Pancreas (tissue), 10 donors: ENCODE measurements at regions not wholly inside any gene's neighbourhood (a gene's known extent, or its start where the extent isn't known, plus 50 kb on each side); places are given as distances from the start of the nearest gene placed in this dataset.

ENCODE experiments used
- ATAC-seq, 4 donors: fragments of 200-7000 bp; cut with Tn5 transposase; one replicate each; pipeline versions ENCODE4 v1.8.0 to v1.9.1; 2020; ENCODE audit warnings: mild to moderate bottlenecking in 4 of 4, moderate library complexity in 4 of 4
- DNase-seq, 6 donors: peaks; one replicate each; pipeline ENCODE4 v3.0.0-alpha.2; 2020
- FAIRE-seq: peaks from 2 replicates; lab custom pipeline; 2012; peaks lifted over from hg19 to GRCh38; lab: Jason Lieb, UNC
- H3K27ac ChIP-seq, 4 donors: fragments of 200-600 bp; sonication (generic); 1 replicate in 3 of 4; 2 replicates in 1 of 4; pipeline versions ENCODE4 v1.5.0 to v1.8.0; 2020
- H3K27me3 ChIP-seq, 4 donors: fragments of 200-600 bp; one replicate each; pipeline ENCODE4 v1.8.0; 2021
- H3K36me3 ChIP-seq, 3 donors: fragments of 200-600 bp; sonication (generic) in 1 of 3; one replicate each; pipeline versions ENCODE4 v1.5.0 to v1.8.0; 2020 to 2021
- H3K4me1 ChIP-seq, 3 donors: fragments of 200-600 bp; one replicate each; pipeline ENCODE4 v1.8.0; 2021
- H3K4me3 ChIP-seq, 4 donors: fragments of 200-600 bp; sonication (generic) in 2 of 4; one replicate each; pipeline versions ENCODE4 v1.5.0 to v1.8.0; 2020 to 2021
- H3K9me3 ChIP-seq, 4 donors: fragments of 200-600 bp; one replicate each; pipeline ENCODE4 v1.8.0; 2021
- WGBS, 2 donors: extraction: QIAGEN DNeasy Blood & Tissue Kit; methylation state at CpG; one replicate each; pipeline ENCODE4 v1.1.7; 2013; 5-methylcytosine and 5-hydroxymethylcytosine counted together
- intact Hi-C, 3 donors: fragments of 100-400 bp; cut with DNase I; formaldehyde crosslinking; loops; one replicate each; pipeline versions ENCODE4 v1.11.1 to v1.14.2; 2022
- TF ChIP-seq, protein P1 (sequence below), 4 donors: fragments of 200-600 bp; sonication (generic) in 3 of 4; IDR thresholded peaks; one replicate each; pipeline versions ENCODE4 v1.5.0 to v1.8.0; 2021; ENCODE audit warnings: antibody characterized with exemption in 4 of 4
- donor health status: healthy with polysubstance abuse.
- donor health status: DM: no; HTN: no; CAD: no; lungs with moderate emphysema.
- donor health status: DM: no; HTN: no; CAD: no.
- donor health status: control.
- donor health status: control.
- donor health status: Bipolar disorder and iron deficiency.
- donor health status: DM: yes; HTN: yes; CAD: no.
- donor health status: DM: no; HTN: no; CAD: no.
- donor health status: DM: no; HTN: no; CAD: no.
- donor health status: DM: yes; HTN: yes; CAD: no.

DNA sequence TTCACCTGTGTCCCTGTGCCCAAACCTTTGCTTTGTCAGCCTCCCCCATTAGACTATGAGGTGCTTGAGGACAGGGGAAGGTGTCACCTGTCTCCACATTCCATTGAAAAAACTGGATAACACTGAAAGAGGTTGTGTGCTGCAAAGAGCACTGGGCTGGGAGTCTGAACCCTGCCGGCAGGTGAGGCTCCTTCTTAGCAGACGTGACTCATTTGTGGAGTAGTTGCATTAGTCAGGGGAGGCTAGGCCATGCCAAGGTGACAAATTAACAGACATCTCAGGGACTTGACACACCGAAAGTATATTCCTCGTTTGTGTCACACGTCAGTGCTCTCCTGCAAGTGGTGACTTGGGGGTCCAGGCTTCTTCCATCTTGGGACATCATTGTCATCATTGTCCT is 95.9 kb upstream of the STX18 start:
- H3K4me1 ChIP-seq = no peaks in the 10 kb centered on the region
- no peak overlapping the region for H3K4me3 ChIP-seq
- no peak for DNase-seq
- H3K27ac ChIP-seq = no peak overlapping the region
- no peak for FAIRE-seq
- intact Hi-C loops = no loop called here
- no peaks in the 10 kb centered on the region for H3K9me3 ChIP-seq
- ATAC-seq = no peak
- TF ChIP-seq, protein P1, sequence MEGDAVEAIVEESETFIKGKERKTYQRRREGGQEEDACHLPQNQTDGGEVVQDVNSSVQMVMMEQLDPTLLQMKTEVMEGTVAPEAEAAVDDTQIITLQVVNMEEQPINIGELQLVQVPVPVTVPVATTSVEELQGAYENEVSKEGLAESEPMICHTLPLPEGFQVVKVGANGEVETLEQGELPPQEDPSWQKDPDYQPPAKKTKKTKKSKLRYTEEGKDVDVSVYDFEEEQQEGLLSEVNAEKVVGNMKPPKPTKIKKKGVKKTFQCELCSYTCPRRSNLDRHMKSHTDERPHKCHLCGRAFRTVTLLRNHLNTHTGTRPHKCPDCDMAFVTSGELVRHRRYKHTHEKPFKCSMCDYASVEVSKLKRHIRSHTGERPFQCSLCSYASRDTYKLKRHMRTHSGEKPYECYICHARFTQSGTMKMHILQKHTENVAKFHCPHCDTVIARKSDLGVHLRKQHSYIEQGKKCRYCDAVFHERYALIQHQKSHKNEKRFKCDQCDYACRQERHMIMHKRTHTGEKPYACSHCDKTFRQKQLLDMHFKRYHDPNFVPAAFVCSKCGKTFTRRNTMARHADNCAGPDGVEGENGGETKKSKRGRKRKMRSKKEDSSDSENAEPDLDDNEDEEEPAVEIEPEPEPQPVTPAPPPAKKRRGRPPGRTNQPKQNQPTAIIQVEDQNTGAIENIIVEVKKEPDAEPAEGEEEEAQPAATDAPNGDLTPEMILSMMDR (IDR thresholded peaks at IDR 0.05) = no peak
- H3K36me3 ChIP-seq = no peaks in the 10 kb centered on the region
- WGBS, 2 donors = 90 to 93% methylated on average over 5 of the region's 5 CpGs
- no peaks in the 10 kb centered on the region for H3K27me3 ChIP-seq

DNA sequence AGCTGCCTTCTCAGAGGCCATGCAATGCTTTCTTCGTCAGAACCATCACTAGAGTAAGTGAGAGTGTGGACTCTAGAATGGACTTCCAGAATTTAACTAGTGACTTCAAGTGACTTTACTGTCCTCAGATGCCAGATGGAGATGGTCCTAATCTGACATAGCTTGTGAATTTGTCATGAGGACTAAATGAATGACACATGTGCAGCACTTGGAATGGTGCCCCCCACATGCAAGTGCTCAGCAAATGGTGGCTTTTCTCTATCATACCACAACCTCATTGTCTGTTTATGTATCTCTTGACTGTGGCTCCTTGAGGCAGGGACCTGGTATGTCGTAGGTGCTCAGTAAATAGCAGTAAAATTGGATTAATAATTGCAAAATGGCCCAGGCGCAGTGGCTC is 91.6 kb upstream of the STX18 start:
- FAIRE-seq (no peak), ATAC-seq (no peak), DNase-seq (no peak)
- TF ChIP-seq, protein P1 (IDR thresholded peaks at IDR 0.05) = no peak
- 87 to 98% methylated on average over 3 of the region's 3 CpGs for WGBS, 2 donors
- no peaks in the 10 kb centered on the region for H3K9me3 ChIP-seq
- no peaks in the 10 kb centered on the region for H3K27me3 ChIP-seq
- no peaks in the 10 kb centered on the region for H3K36me3 ChIP-seq
- no peak overlapping the region for H3K4me3 ChIP-seq
- H3K4me1 ChIP-seq = no peaks in the 10 kb centered on the region
- intact Hi-C loops = no loop called here
- no peak overlapping the region for H3K27ac ChIP-seq

DNA sequence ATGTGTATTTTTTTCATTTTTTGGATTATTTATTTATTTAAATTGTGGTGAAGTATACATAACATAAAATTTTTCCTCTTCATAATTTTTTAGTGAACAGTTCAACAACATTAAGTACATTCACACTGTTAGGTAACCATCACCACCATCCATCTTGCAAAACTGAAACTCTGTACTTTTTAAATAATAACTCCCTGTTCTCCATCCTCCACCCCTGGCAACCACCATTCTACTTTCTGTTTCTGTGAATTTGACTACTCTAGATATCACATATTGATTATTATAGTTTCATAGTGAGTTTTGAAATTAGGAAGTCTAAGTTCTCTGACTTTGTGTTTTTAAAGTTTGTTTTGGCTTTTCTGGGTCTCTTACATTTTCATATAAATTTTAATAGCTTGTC is 89.3 kb upstream of the STX18 start:
- intact Hi-C loops = no loop called here
- no peak for ATAC-seq
- TF ChIP-seq, protein P1 (IDR thresholded peaks at IDR 0.05) = no peak
- Histone ChIP-seq H3K4me3 (no peak overlapping the region), H3K9me3 (no peaks in the 10 kb centered on the region), H3K36me3 (no peaks in the 10 kb centered on the region), H3K4me1 (no peaks in the 10 kb centered on the region), H3K27me3 (no peaks in the 10 kb centered on the region), H3K27ac (no peak overlapping the region)
- no peak for FAIRE-seq
- DNase-seq = no peak

DNA sequence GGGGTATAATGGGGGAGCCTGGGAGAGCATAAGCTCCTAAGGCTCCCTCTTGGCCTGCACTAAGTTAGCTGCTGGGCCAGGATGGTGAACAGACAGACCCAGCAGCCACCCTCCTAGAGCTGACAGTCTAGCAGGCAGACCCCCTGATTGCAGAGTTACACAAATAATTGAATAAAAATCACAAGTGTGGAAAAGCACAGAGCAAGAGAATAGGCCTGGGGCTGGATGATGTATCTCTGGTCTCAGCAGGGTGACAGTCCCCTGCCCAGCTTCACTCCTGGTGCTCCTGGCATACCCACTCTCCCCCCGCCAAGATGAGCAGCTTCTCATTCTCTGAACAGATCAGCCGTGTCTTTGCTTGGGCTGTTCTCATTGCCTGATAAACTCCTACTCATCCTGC is 86.1 kb upstream of the STX18 start:
- TF ChIP-seq, protein P1 (IDR thresholded peaks at IDR 0.05) = no peak
- FAIRE-seq = no peak
- no peak overlapping the region for H3K4me3 ChIP-seq
- WGBS, 2 donors = 83 to 89% methylated on average over 2 of the region's 2 CpGs
- no peaks in the 10 kb centered on the region for H3K9me3 ChIP-seq
- no peaks in the 10 kb centered on the region for H3K36me3 ChIP-seq
- intact Hi-C loops = no loop called here
- no peak for ATAC-seq
- DNase-seq = no peak
- H3K4me1 ChIP-seq = no peaks in the 10 kb centered on the region
- H3K27me3 ChIP-seq = no peaks in the 10 kb centered on the region
- H3K27ac ChIP-seq = no peak overlapping the region

DNA sequence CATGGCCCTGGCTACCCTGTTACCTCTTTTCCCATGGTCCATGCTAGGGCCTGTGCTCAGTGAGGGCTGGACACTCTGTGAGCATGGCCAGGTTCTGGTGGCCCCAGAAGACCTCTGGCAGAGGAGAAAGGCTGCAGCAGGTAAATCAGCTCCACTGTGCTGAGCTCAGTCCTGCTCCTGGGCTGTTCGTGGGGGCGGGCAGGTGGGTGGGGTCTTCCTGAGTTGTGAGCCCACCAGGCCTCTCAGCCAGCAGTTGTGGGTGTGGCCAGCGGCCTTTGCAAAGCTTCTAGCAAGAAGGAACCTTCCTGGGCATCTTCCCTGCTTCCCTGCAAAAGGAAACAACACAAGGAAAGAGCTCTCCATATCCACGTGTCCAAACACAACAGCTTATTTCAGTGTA is 85.3 kb upstream of the STX18 start:
- intact Hi-C loops = no loop called here
- ATAC-seq (no peak), FAIRE-seq (no peak), DNase-seq (no peak)
- H3K4me1 ChIP-seq = no peaks in the 10 kb centered on the region
- H3K36me3 ChIP-seq = no peaks in the 10 kb centered on the region
- no peaks in the 10 kb centered on the region for H3K9me3 ChIP-seq
- WGBS, 2 donors = 72 to 84% methylated on average over 4 of the region's 4 CpGs
- no peak overlapping the region for H3K4me3 ChIP-seq
- no peak overlapping the region for H3K27ac ChIP-seq
- TF ChIP-seq, protein P1 (IDR thresholded peaks at IDR 0.05) = no peak
- H3K27me3 ChIP-seq = no peaks in the 10 kb centered on the region
